ENCODE measurements at regions not wholly inside any gene's neighbourhood (a gene's known extent, or its start where the extent isn't known, plus 50 kb on each side); places are given as distances from the start of the nearest gene placed in this dataset.

- TF ChIP-seq CTCF (IDR thresholded peaks at IDR 0.05) (no peak), POLR2A (IDR thresholded peaks at IDR 0.05) (no peak)
Observed at GRCh38 chr20:11053310-11053709, 379.5 kb upstream of the JAG1 start.
